ENCODE measurements at regions not wholly inside any gene's neighbourhood (a gene's known extent, or its start where the extent isn't known, plus 50 kb on each side); places are given as distances from the start of the nearest gene placed in this dataset.
"Not testable (repeated sequence)": the region's sequence is repeated elsewhere in the genome, so short reads cannot be mapped to it uniquely, and the experiment has no call there.

DNA sequence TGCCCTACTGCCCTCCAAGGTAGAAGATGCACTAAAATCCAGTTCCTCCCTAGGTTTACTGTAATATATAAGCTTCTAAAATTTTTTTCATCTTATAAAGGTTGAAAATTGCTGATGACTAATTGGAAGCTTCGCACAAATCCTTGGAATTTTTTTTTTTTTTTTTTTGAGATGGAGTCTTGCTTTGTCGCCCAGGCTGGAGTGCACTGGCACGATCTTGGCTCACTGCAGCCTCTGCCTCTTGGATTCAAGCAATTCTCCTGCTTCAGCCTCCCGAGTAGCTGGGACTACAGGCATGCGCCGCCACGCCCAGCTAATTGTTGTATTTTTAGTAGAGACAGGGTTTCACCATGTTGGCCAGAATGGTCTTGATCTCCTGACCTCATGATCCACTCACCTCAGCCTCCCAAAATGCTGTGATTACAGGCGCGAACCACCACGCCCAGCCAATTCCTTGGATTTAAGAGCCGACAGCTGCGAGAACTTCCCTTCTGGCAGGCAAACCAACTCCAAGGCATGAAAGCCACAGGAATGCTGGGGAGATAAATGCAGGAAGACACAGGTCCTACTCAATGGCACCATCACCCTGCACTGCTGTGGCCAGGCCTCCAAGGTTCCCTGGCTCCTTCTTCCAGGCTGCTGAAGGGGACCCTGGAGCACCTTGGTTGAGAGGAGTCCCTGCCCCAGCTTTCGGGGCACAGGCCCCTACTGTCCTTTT lies 98.9 kb upstream of the CHD2 start:
- not testable (repeated sequence) for DNase-seq (ENCODE audit: low spot score)
- intact Hi-C loops (cut with DNase I), result loop anchor here in 1 of 2 donors (10.0 kb wide), 1 partner anchor 224 kb away; no protein-coding TSS in a partner anchor

DNA sequence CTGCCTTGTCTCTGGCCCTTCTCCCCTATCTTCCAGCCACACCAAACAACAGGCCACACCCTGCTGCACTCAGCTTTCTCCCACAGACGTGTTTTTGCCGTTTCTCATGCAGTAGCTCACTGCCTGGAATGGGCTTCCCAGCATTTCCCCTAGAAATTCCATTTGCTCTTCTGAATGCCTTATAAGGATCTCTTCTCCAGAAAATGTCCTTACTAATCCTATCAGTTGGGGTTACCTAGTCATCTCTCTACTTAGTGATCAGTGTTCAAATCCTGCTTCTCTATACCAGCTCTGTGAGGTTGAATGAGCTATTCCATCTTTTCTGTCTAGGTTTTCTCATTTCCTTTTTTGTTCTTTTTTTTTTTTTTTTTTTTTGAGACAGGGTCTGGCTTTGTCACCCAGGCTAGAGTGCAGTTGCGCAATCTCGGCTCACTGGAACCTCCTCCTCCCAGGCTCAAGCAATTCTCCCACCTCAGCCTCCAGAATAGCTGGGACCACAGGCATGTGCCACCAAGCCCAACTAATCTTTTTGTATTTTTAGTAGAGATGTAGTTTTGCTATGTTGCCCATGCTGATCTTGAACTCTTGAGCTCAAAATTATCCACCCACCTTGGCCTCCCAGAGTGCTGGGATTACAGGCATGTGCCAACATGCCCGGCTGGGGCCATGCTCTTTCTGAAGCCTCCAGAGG lies 98.2 kb upstream of the CHD2 start:
- DNase-seq (ENCODE audit: low spot score), result peak; percentile 88
- intact Hi-C loops (cut with DNase I), result loop anchor here in 1 of 2 donors (10.0 kb wide), 1 partner anchor 223 kb away; no protein-coding TSS in a partner anchor

DNA sequence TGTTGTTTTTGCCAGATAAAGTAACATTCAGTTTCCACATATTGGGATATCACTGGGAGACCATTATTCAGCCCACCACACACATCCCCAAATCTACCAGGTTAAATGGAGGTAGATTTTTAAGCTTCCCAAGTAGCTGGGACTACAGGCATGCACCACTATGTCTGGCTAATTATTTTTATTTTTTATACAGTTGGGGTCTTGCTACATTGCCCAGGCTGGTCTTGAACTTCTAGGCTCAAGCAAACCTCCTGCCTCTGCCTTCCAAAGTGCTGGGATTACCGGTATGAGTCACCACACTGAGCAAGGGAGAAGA lies 96.6 kb upstream of the CHD2 start:
- intact Hi-C loops (cut with DNase I), result loop anchor here in 1 of 2 donors (10.0 kb wide), 1 partner anchor 221 kb away; no protein-coding TSS in a partner anchor
- DNase-seq (ENCODE audit: low spot score), result no peak

DNA sequence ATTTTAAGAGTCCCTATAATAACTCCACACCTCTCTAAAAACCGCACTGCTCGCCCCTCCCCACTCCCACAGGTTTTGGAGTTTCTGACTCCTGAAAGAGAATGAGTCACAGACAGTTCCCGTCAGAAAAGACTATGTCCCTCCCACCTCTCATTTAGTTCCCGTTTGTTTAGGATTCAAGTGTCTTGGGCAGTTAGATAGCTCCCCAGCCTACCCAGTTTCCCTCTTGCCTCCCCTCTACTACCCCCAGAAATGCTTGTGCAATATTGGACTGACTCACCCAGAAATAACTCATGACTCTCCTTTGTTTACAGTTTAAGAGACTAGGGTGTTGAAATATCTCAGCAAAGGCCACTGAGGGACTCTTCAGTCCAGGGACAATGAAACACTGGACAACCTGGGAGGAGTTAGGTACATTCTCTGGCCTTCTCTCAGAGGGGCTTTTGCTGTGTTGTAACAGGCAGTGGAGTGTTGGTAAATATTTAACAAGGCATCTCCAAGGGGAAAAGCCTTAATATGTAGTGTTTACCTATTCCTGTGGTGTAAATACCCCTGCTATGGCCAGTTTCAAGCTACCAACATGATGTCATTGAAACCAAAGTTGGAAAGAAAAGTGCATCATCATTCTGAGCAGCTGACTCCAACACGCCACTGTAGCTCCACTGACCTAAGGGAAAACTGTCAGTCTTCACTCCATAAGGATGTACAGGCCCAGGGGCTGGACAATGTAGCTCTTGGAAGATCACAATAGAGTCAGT lies 96.1 kb upstream of the CHD2 start:
- DNase-seq (ENCODE audit: low spot score), result peak; percentile 91
- intact Hi-C loops (cut with DNase I), result loop anchor here in 1 of 2 donors (10.0 kb wide), 1 partner anchor 221 kb away; no protein-coding TSS in a partner anchor

DNA sequence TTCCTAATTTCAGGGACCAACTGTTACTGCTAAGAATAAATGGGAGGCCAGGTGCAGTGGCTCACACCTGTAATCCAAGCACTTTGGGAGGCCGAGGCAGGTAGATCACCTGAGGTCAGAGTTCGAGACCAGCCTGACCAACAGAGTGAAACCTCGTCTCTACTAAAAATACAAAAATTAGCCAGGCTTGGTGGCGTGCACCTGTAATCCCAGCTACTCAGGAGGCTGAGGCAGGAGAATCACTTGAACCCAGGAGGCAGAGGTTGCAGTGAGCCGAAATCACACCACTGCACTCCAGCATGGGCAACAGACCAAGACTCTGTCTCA lies 95.6 kb upstream of the CHD2 start:
- intact Hi-C loops (cut with DNase I), result loop anchor here in 1 of 2 donors (10.0 kb wide), 1 partner anchor 220 kb away; no protein-coding TSS in a partner anchor
- not testable (repeated sequence) for DNase-seq (ENCODE audit: low spot score)

DNA sequence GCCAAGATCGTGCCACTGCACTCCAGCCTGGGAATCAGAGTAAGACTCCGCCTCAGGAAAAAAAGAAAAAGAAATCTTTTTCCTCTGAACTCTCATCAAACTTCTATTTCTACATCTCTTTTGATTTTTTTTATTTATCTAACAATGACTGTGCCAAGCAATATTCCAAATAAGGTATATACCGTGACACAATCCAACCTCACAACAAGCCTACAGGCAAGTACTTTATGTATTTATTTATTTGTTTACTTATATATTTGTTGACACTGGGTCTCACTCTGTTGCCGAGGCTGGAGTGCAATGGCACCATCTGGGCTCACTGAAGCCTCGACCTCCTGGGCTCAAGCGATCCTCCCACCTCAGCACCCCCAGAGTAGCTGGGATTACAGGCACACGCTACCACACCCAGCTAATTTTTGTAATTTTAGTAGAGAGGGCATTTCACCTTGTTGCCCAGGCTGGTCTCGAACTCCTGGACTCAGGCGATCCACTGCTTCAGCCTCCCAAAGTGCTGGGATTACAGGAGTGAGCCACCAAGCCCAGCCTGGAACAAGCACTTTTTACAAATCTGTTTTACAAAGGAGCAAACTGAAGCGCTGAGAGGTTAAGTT lies 94.9 kb upstream of the CHD2 start:
- intact Hi-C loops (cut with DNase I), result loop anchor here (5.0 to 10.0 kb wide), 4 partner anchors 77 to 220 kb away; partner anchors contain the start of gene CHD2 (in 2 of the 2)
- no peak for DNase-seq (ENCODE audit: low spot score)

DNA sequence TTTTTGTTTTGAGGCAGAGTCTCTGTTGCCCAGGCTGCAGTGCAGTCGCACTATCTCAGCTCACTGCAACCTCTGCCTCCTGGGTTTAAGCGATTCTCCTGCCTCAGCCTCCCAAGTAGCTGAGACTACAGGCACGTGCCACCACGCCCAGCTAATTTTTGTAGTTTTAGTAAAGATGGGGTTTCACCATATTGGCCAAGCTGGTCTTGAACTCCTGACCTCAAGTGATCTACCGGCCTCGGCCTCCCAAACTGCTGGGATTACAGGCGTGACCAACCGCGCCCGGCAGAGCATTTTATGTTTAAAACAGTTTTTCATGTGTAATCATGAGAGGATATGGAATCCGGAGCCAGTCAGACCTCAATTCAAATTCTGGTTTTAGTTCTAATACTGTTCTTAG lies 94.0 kb upstream of the CHD2 start:
- not testable (repeated sequence) for DNase-seq (ENCODE audit: low spot score)
- intact Hi-C loops (cut with DNase I), result loop anchor here (5.0 to 10.0 kb wide), 4 partner anchors 76 to 219 kb away; partner anchors contain the start of gene CHD2 (in 2 of the 2)

DNA sequence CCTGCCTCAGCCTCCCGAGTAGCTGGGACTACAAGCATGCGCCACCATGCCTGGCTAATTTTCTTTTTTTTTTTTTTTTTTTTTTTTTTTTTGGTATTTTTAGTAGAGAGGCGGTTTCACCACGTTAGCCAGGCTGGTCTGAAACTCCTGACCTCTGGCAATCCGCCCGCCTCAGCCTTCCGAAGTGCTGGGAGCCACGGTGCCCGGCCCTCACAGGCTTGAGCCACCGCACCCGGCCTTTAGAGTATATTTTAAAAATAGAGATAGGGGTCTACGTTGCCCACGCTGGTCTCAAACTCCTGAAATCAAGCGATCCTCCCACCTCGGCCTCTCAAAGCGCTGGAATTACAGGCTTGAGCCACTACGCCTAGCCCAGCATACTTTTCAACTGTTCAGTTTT lies 93.4 kb upstream of the CHD2 start:
- intact Hi-C loops (cut with DNase I), result loop anchor here (5.0 to 10.0 kb wide), 4 partner anchors 76 to 218 kb away; partner anchors contain the start of gene CHD2 (in 2 of the 2)

DNA sequence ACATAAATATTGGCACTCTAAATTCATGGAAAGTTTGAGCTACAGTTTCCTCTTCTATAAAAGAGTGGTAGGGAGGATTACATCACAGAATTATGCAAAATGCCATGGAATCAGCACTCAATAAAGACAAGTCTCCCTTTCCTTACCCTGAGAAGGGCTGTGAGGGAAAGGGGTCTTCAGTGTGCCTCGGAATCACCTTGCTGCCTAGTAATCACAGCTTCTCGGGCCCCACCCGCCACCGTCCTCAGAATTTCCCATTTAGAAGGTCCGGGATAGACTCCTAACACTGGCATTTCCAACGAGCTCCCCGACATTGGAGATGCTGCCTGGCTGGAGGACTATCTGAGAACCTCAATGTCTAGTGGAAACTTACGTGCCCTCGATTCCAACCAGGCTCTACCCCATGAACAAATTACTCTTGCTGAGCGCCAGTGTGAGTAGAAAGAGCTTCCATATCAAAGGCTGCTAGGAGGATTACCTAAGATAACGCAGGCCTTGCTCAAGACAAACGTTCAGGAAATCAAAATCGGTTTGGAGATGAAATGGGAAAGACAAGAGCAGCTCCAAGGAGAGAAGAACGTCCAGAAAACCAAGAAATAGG lies 92.1 kb upstream of the CHD2 start:
- no peak for DNase-seq (ENCODE audit: low spot score)
- intact Hi-C loops (cut with DNase I), result loop anchor here (5.0 to 10.0 kb wide), 4 partner anchors 74 to 217 kb away; partner anchors contain the start of gene CHD2 (in 2 of the 2)

More for the DNA sequence above, 93.4 kb upstream of the CHD2 start:
- DNase-seq (ENCODE audit: low spot score), result no peak

DNA sequence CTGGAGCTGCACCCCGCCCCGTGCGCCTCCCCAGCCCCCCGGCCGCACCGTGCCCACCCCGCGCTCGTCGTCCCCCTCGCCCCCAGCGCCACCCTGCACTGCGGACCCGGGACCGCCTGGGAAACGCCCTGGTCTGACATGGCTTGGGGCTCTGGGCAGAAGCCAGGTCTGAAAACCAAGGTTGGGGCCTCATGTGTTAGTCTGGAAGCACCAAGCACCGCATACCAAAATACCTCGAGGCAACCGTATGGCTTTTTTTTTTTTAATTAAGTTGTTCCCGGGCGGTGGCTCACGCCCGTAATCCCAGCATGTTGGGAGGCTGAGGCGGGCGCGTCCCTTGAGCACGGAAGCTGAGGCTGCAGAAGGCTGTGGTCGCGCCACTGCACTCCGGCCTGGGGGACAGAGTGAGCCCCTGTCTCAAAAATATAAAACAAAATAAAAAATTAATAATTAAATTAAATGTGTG lies 91.5 kb upstream of the CHD2 start:
- DNase-seq (ENCODE audit: low spot score), result peak; percentile 86
- intact Hi-C loops (cut with DNase I), result loop anchor here (5.0 to 10.0 kb wide), 4 partner anchors 74 to 216 kb away; partner anchors contain the start of gene CHD2 (in 2 of the 2)

DNA sequence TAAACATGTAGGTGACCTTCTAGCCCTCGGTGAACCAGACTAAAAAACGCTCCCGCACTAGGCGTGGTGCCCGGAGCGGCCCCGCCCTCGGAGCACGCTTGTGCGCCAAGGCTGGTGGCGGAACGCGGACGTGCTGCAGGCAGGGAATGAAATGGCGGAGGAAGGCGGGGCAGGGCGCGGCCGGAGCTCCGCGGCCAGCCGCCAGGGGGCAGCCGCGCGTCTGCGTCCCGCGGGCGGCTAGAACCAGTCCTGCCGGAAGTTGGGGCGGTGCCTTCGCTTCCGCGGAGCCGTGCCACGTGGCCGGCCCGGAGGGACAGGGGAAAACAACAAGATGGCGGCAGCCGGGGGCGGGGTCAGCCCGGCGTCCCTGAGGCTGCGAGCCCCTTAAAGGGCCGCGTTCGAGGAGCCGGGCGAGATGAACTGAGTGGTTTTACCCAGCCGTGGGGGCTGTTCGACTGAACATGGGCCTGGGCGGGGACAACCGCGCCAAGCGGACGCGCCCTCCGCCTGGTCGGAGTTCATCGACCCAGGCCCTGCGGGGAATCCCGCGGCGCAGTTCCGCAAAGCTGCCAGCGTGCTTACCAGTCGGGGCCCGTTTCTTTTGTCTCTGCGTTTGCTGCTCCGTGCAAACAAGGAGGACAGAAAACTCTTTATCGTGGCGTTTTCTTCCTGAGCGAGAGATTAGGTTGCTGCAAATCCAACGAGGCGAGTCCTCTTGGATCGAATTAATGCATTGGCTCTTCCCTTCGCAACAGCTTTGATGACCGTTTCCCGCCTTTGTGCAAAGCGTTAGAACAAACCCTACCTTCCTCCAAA lies 90.9 kb upstream of the CHD2 start:
- DNase-seq (ENCODE audit: low spot score), result peak; percentile 100
- intact Hi-C loops (cut with DNase I), result loop anchor here (5.0 to 10.0 kb wide), 4 partner anchors 73 to 216 kb away; partner anchors contain the start of gene CHD2 (in 2 of the 2)

DNA sequence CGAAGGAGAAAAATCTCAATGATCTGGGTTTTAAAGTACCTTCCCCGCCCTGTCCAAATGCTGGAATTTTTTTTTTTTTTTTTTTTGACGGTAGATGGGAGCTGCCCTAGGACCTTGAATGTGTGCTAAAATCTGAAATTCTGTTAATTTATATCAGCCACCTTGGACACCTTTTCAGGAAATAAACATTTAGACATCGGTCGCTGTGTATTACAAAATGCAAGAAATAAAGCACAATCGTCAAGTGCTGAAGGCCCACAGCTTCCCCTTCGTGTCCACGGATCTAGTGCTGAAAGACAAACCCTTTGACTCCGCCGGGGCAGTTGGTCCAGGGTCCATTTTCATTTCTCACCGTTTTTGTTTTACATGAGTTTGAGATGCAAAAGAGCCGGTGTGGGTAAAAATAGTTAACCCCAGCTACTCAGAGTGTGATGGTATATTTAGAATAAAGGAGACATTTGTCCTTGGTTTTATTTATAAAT lies 90.2 kb upstream of the CHD2 start:
- DNase-seq (ENCODE audit: low spot score), result no peak
- intact Hi-C loops (cut with DNase I), result loop anchor here (5.0 to 10.0 kb wide), 4 partner anchors 72 to 215 kb away; partner anchors contain the start of gene CHD2 (in 2 of the 2)

DNA sequence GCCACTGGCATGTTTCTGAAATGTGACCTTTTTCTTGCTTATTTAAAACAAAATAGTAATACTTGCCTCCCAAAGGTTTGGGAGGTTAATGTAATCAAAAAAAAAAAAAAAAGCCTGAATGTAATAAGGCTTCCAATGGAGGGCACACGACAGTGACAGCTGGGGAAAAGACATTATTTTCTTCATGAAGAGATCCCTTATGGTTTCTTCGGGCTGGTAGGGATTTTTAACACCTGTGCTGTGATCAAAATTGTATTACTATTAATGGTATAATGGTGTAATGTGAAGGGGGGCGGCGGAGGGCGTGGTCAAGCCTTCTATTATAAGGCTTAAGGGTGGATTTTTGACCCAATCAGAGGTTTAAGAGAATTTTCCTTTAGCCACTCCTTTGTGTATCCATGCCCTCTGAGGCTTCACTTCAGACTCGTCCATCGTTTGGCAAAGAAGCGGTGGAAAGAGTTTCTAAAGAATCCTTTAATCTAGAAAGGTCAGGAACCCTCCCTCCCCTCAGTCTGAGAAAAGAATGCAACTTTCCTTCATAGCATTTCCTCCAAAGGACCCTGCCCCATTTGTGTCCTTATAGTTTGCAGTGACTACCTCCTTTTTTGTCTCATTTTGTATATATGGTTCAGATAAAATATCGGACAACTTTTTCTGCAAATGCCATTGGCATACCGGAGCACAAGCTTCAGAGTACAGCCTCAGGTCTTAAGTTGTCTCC lies 89.5 kb upstream of the CHD2 start:
- intact Hi-C loops (cut with DNase I), result no loop called here
- no peak for DNase-seq (ENCODE audit: low spot score)

DNA sequence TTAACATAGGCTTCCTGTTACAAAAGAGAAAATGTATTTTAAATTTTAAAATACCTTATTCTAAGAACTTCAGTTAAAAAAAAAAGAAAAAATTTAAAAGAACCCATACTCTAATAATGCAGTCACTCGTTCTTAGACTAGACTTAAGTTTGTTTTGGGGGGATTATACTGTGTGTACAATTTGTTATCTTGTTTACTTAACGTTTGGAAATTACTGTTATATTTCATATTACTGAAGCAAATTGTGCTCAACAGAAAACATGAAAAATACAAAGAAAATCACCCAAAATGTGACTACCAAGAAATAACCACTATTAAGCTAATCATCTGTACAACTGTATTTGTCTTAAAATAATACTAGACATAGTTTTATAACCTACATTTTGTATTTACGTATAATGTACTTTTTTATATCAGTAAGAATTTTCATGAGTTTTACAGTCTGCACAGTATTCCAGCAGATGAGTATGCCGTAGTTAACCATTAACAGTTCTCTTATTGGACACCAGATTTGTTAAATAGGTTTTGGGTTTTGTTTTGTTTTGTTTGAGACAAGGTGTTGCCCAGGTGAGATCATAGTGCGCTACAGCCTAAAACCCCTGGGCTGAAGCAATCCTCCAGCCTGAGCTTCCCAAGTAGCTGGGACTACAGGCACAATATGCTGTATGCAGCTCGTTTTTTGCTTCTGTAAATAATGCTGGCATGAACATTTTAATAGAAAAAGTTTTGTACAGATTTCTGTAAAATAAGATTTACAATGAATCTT lies 88.8 kb upstream of the CHD2 start:
- no peak for DNase-seq (ENCODE audit: low spot score)
- intact Hi-C loops (cut with DNase I), result no loop called here

DNA sequence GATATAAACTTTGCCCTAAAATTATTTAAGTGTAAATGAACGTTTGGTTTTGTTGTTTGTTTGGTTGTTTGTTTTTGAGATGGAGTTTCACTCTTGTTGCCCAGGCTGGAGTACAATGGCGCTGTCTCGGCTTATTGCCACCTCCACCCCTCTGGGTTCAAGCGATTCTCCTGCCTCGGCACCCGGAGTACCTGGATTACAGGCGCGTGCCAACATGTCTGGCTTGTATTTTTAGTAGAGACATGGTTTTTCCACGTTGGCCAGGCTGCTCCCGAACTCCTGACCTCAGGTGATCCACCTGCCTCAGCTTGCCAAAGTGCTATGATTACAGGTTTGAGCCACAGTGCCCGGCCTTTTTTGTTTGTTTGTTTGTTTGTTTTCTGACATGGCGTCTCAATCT lies 87.9 kb upstream of the CHD2 start:
- intact Hi-C loops (cut with DNase I), result no loop called here
- no peak for DNase-seq (ENCODE audit: low spot score)

DNA sequence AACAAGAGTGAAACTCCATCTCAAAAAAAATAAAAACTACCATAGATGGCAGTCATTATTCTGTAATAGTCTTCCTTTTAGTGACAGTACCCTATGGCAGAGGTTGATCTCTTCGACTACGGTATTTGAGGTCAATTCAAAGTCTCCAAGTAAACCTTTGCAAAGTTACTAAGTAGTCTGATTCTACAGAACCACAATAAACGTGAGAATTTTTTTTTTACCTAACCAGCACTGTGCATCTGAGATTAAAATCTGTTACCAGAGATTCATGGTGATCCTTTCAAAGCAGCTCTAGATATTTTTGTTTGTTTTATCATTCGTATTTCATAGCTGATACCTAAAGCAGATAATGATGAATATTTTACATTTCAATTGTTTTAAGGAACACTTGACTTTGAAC lies 86.6 kb upstream of the CHD2 start:
- intact Hi-C loops (cut with DNase I), result no loop called here

More for the DNA sequence above, 86.6 kb upstream of the CHD2 start:
- no peak for DNase-seq (ENCODE audit: low spot score)

Data from posterior vena cava (tissue), 2 donors.